Heart left ventricle (tissue), 13 donors: ENCODE measurements at regions not wholly inside any gene's neighbourhood (a gene's known extent, or its start where the extent isn't known, plus 50 kb on each side); places are given as distances from the start of the nearest gene placed in this dataset.

ENCODE experiments used
- POLR2A ChIP-seq, 2 donors: fragments of 450-650 bp; IDR thresholded peaks; one replicate each; pipeline ENCODE4 v1.6.1; 2017; ENCODE audit warnings: antibody characterized with exemption in 2 of 2, mild to moderate bottlenecking in 2 of 2, moderate library complexity in 2 of 2
- TF ChIP-seq, protein P1 (sequence below), 12 donors: fragments of 200-600 bp; sonication (generic) in 4 of 12; IDR thresholded peaks; one replicate each; pipeline versions ENCODE4 v1.5.0 to v1.8.0; 2018 to 2022; ENCODE audit warnings: antibody characterized with exemption in 12 of 12, mild to moderate bottlenecking in 5 of 12
- donor health status: ischemic (EF 13 %, LVEDD 7.1; RV severe dilation, severe dysfunction).
- donor health status: DM: no; HTN: yes; CAD: no.
- donor health status: DM: no; HTN: no; CAD: no.
- donor health status: ischemic (EF 25% LVEDD 6.9; RV normal size, moderate dysfunction).
- donor health status: ischemic (EF 25% LVEDD 5.7; RV mildly dilated, moderate dysfunction).
- donor health status: ischemic (EF 35%, LVEDD 5.7; RV mildly dilated, moderate dysfunction).
- donor health status: nonischemic (EF 11% LVEDD 7.7; RV severe dilation, severe dysfunction).
- donor health status: DM: yes; HTN: yes; CAD: no.
- donor health status: PGD.
- donor health status: ischemic (EF 29% LVEDD 5.4; RV normal size, mild dysfunction).
- donor health status: nonischemic (EF 23%, LVEDD 6.1; RV moderate dilation, normal function).

DNA sequence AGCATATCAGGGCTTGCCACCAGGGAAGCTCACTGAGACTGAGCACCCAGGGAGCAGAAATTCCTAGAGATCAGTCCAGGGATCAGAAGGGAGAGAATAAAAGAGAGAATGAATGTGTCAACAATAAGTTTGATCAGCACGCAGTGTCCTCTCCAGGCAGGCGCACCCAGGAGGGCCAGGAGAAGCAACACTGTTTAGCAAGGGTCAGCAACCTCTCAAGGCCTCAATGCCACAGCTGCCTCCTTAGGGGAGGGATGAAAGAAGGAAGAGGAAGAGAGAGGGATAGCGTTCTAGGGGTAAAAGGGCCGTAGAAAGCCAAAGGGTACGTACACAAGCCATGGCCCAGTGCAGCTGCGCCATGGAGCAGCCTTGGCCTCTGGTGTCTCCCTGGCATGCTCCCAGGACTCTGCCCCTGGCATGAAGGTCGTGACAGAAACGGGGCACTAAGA, 399.8 kb downstream of the SHQ1 start:
- TF ChIP-seq, protein P1, sequence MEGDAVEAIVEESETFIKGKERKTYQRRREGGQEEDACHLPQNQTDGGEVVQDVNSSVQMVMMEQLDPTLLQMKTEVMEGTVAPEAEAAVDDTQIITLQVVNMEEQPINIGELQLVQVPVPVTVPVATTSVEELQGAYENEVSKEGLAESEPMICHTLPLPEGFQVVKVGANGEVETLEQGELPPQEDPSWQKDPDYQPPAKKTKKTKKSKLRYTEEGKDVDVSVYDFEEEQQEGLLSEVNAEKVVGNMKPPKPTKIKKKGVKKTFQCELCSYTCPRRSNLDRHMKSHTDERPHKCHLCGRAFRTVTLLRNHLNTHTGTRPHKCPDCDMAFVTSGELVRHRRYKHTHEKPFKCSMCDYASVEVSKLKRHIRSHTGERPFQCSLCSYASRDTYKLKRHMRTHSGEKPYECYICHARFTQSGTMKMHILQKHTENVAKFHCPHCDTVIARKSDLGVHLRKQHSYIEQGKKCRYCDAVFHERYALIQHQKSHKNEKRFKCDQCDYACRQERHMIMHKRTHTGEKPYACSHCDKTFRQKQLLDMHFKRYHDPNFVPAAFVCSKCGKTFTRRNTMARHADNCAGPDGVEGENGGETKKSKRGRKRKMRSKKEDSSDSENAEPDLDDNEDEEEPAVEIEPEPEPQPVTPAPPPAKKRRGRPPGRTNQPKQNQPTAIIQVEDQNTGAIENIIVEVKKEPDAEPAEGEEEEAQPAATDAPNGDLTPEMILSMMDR (IDR thresholded peaks at IDR 0.05) = no peak
- no peak for TF ChIP-seq POLR2A (IDR thresholded peaks at IDR 0.05)
